ENCODE measurements at regions not wholly inside any gene's neighbourhood (a gene's known extent, or its start where the extent isn't known, plus 50 kb on each side); places are given as distances from the start of the nearest gene placed in this dataset.
A peak's percentile ranks its signal among the peaks of the same experiment; 100 is the strongest.

- no peak for DNase-seq (ENCODE audit: low read depth, low spot score)
These were observed 156.6 kb upstream of the LHCGR start for GRCh38 chr2:48912110-48912509.

GRCh38 chr2:48910961-48911360 lies 155.4 kb upstream of the LHCGR start:
- DNase-seq (ENCODE audit: low read depth, low spot score): no peak

GRCh38 chr2:48906633-48907032 lies 151.1 kb upstream of the LHCGR start:
- no peak for DNase-seq (ENCODE audit: low read depth, low spot score)

- no peak for DNase-seq (ENCODE audit: low read depth, low spot score)
These were observed 150.2 kb upstream of the LHCGR start for GRCh38 chr2:48905696-48906095.

GRCh38 chr2:48902521-48902920 lies 147.0 kb upstream of the LHCGR start:
- no peak for DNase-seq (ENCODE audit: low read depth, low spot score)

- DNase-seq (ENCODE audit: low read depth, low spot score): no peak
These were observed 145.9 kb upstream of the LHCGR start for GRCh38 chr2:48901416-48901815.

GRCh38 chr2:48901015-48901343 lies 145.5 kb upstream of the LHCGR start:
- no peak for DNase-seq (ENCODE audit: low read depth, low spot score)

- DNase-seq (ENCODE audit: low read depth, low spot score): peak; percentile 78
These were observed 144.9 kb upstream of the LHCGR start for GRCh38 chr2:48900321-48901014.

GRCh38 chr2:48896870-48897269 lies 141.3 kb upstream of the LHCGR start:
- DNase-seq (ENCODE audit: low read depth, low spot score): no peak

- DNase-seq (ENCODE audit: low read depth, low spot score): no peak
These were observed 135.1 kb upstream of the LHCGR start for GRCh38 chr2:48890454-48891131.

GRCh38 chr2:48888066-48888465 lies 132.5 kb upstream of the LHCGR start:
- DNase-seq (ENCODE audit: low read depth, low spot score): no peak

GRCh38 chr2:48886919-48887318 lies 131.4 kb upstream of the LHCGR start:
- DNase-seq (ENCODE audit: low read depth, low spot score): no peak

GRCh38 chr2:48885841-48886240 lies 130.3 kb upstream of the LHCGR start:
- no peak for DNase-seq (ENCODE audit: low read depth, low spot score)

GRCh38 chr2:48883661-48884060 lies 128.1 kb upstream of the LHCGR start:
- no peak for DNase-seq (ENCODE audit: low read depth, low spot score)

- no peak for DNase-seq (ENCODE audit: low read depth, low spot score)
These were observed 118.8 kb upstream of the LHCGR start for GRCh38 chr2:48874282-48874681.

GRCh38 chr2:48873666-48874065 lies 118.1 kb upstream of the LHCGR start:
- DNase-seq (ENCODE audit: low read depth, low spot score): no peak

- DNase-seq (ENCODE audit: low read depth, low spot score): no peak
These were observed 115.4 kb upstream of the LHCGR start for GRCh38 chr2:48870942-48871341.

GRCh38 chr2:48870503-48870902 lies 115.0 kb upstream of the LHCGR start:
- DNase-seq (ENCODE audit: low read depth, low spot score): no peak

GRCh38 chr2:48865704-48866103 lies 110.2 kb upstream of the LHCGR start:
- no peak for DNase-seq (ENCODE audit: low read depth, low spot score)

- DNase-seq (ENCODE audit: low read depth, low spot score): no peak
These were observed 104.9 kb upstream of the LHCGR start for GRCh38 chr2:48860380-48860779.

GRCh38 chr2:48856657-48857056 lies 101.1 kb upstream of the LHCGR start:
- peak; percentile 10 for DNase-seq (ENCODE audit: low read depth, low spot score)

GRCh38 chr2:48856144-48856543 lies 100.6 kb upstream of the LHCGR start:
- no peak for DNase-seq (ENCODE audit: low read depth, low spot score)

GRCh38 chr2:48855142-48855541 lies 99.6 kb upstream of the LHCGR start:
- DNase-seq (ENCODE audit: low read depth, low spot score): no peak

GRCh38 chr2:48854681-48855080 lies 99.2 kb upstream of the LHCGR start:
- no peak for DNase-seq (ENCODE audit: low read depth, low spot score)

Data from ELF-1 (cell line).